ENCODE measurements at regions not wholly inside any gene's neighbourhood (a gene's known extent, or its start where the extent isn't known, plus 50 kb on each side); places are given as distances from the start of the nearest gene placed in this dataset.
"Not testable (repeated sequence)": the region's sequence is repeated elsewhere in the genome, so short reads cannot be mapped to it uniquely, and the experiment has no call there.

- DNase-seq (ENCODE audit: extremely low spot score, insufficient read length, low read depth) (no peak), FAIRE-seq (no peak)
These were observed 548.8 kb upstream of the ZP4 start for GRCh38 chr1:238439511-238439910.

- FAIRE-seq, result no peak
- no peak for DNase-seq (ENCODE audit: extremely low spot score, insufficient read length, low read depth)
These were observed 547.9 kb upstream of the ZP4 start for GRCh38 chr1:238438311-238439270.

- not testable (repeated sequence) for FAIRE-seq; DNase-seq (ENCODE audit: extremely low spot score, insufficient read length, low read depth)
These were observed 539.0 kb upstream of the ZP4 start for GRCh38 chr1:238429703-238430102.

- FAIRE-seq (no peak), DNase-seq (ENCODE audit: extremely low spot score, insufficient read length, low read depth) (no peak)
These were observed 528.5 kb upstream of the ZP4 start for GRCh38 chr1:238419209-238419608.

- FAIRE-seq (no peak), DNase-seq (ENCODE audit: extremely low spot score, insufficient read length, low read depth) (no peak)
These were observed 519.2 kb upstream of the ZP4 start for GRCh38 chr1:238409932-238410331.

- FAIRE-seq (no peak), DNase-seq (ENCODE audit: extremely low spot score, insufficient read length, low read depth) (no peak)
These were observed 518.6 kb upstream of the ZP4 start for GRCh38 chr1:238409191-238409850.

- no peak for FAIRE-seq
- DNase-seq (ENCODE audit: extremely low spot score, insufficient read length, low read depth), result no peak
These were observed 518.0 kb upstream of the ZP4 start for GRCh38 chr1:238408737-238409136.

- DNase-seq (ENCODE audit: extremely low spot score, insufficient read length, low read depth), result no peak
- FAIRE-seq, result no peak
These were observed 515.6 kb upstream of the ZP4 start for GRCh38 chr1:238406098-238406860.

GRCh38 chr1:238404921-238405320, 514.2 kb upstream of the ZP4 start:
- FAIRE-seq, result no peak

GRCh38 chr1:238404481-238404880, 513.8 kb upstream of the ZP4 start:
- FAIRE-seq (no peak), DNase-seq (ENCODE audit: extremely low spot score, insufficient read length, low read depth) (no peak)

More at GRCh38 chr1:238404921-238405320, 514.2 kb upstream of the ZP4 start:
- no peak for DNase-seq (ENCODE audit: extremely low spot score, insufficient read length, low read depth)

- DNase-seq (ENCODE audit: extremely low spot score, insufficient read length, low read depth), result no peak
- no peak for FAIRE-seq
These were observed 510.4 kb upstream of the ZP4 start for GRCh38 chr1:238401144-238401543.

GRCh38 chr1:238399558-238399957, 508.8 kb upstream of the ZP4 start:
- FAIRE-seq, result no peak
- DNase-seq (ENCODE audit: extremely low spot score, insufficient read length, low read depth), result no peak

GRCh38 chr1:238396140-238396539, 505.4 kb upstream of the ZP4 start:
- FAIRE-seq (no peak), DNase-seq (ENCODE audit: extremely low spot score, insufficient read length, low read depth) (no peak)

- no peak for FAIRE-seq
- DNase-seq (ENCODE audit: extremely low spot score, insufficient read length, low read depth), result no peak
These were observed 493.7 kb upstream of the ZP4 start for GRCh38 chr1:238384381-238384780.

- DNase-seq (ENCODE audit: extremely low spot score, insufficient read length, low read depth) (no peak), FAIRE-seq (no peak)
These were observed 489.4 kb upstream of the ZP4 start for GRCh38 chr1:238380167-238380566.

GRCh38 chr1:238379446-238379845, 488.7 kb upstream of the ZP4 start:
- not testable (repeated sequence) for FAIRE-seq; DNase-seq (ENCODE audit: extremely low spot score, insufficient read length, low read depth)

- no peak for DNase-seq (ENCODE audit: extremely low spot score, insufficient read length, low read depth)
- FAIRE-seq, result no peak
These were observed 486.7 kb upstream of the ZP4 start for GRCh38 chr1:238377280-238377919.

GRCh38 chr1:238370599-238370998, 479.9 kb upstream of the ZP4 start:
- DNase-seq (ENCODE audit: extremely low spot score, insufficient read length, low read depth), result no peak
- FAIRE-seq, result no peak

GRCh38 chr1:238364214-238364892, 473.6 kb upstream of the ZP4 start:
- no peak for DNase-seq (ENCODE audit: extremely low spot score, insufficient read length, low read depth)
- FAIRE-seq, result no peak

Data from GM18507 (cell line).